GM18909 (cell line): ENCODE measurements at regions not wholly inside any gene's neighbourhood (a gene's known extent, or its start where the extent isn't known, plus 50 kb on each side); places are given as distances from the start of the nearest gene placed in this dataset.

Source experiments
- ATAC-seq: cut with Tn5 transposase; IDR thresholded peaks from one replicate; pipeline ENCODE4 v1.9.1; 2021; ENCODE audit warnings: mild to moderate bottlenecking; ENCODE audit not compliant: unreplicated experiment, poor library complexity

GRCh38 chr19:28987177-28987576 is 225.8 kb downstream of the UQCRFS1 start:
- no peak for ATAC-seq

GRCh38 chr19:28985201-28985600 is 227.8 kb downstream of the UQCRFS1 start:
- no peak for ATAC-seq

GRCh38 chr19:28984315-28984714 is 228.6 kb downstream of the UQCRFS1 start:
- no peak for ATAC-seq

GRCh38 chr19:28983430-28983829 is 229.5 kb downstream of the UQCRFS1 start:
- no peak for ATAC-seq

- ATAC-seq: no peak
Observed at GRCh38 chr19:28981994-28982393, 231.0 kb downstream of the UQCRFS1 start.

GRCh38 chr19:28981518-28981917 is 231.4 kb downstream of the UQCRFS1 start:
- ATAC-seq: no peak

- no peak for ATAC-seq
Observed at GRCh38 chr19:28980236-28980868, 232.6 kb downstream of the UQCRFS1 start.

GRCh38 chr19:28977826-28978225 is 235.1 kb downstream of the UQCRFS1 start:
- no peak for ATAC-seq

GRCh38 chr19:28972058-28972852 is 240.7 kb downstream of the UQCRFS1 start:
- no peak for ATAC-seq

GRCh38 chr19:28971513-28971912 is 241.4 kb downstream of the UQCRFS1 start:
- no peak for ATAC-seq

- ATAC-seq: no peak
Observed at GRCh38 chr19:28971049-28971448, 241.9 kb downstream of the UQCRFS1 start.

GRCh38 chr19:28968721-28969120 is 244.2 kb downstream of the UQCRFS1 start:
- no peak for ATAC-seq

GRCh38 chr19:28966737-28967399 is 246.1 kb downstream of the UQCRFS1 start:
- ATAC-seq: no peak

GRCh38 chr19:28964500-28964899 is 248.5 kb downstream of the UQCRFS1 start:
- ATAC-seq: no peak

GRCh38 chr19:28963486-28964250 is 249.3 kb downstream of the UQCRFS1 start:
- no peak for ATAC-seq

- no peak for ATAC-seq
Observed at GRCh38 chr19:28961772-28962500, 251.0 kb downstream of the UQCRFS1 start.

GRCh38 chr19:28960986-28961705 is 251.8 kb downstream of the UQCRFS1 start:
- no peak for ATAC-seq

- ATAC-seq: no peak
Observed at GRCh38 chr19:28960586-28960985, 252.4 kb downstream of the UQCRFS1 start.

- ATAC-seq: no peak
Observed at GRCh38 chr19:28956961-28957360, 256.0 kb downstream of the UQCRFS1 start.
